Loucy (cell line): ENCODE measurements at regions not wholly inside any gene's neighbourhood (a gene's known extent, or its start where the extent isn't known, plus 50 kb on each side); places are given as distances from the start of the nearest gene placed in this dataset.

Source experiments
- H2AFZ ChIP-seq: fragments of 200-600 bp; sonication (generic); 2 replicates; pipeline ENCODE4 v1.6.0; 2016; ENCODE audit warnings: antibody characterized with exemption, mild to moderate bottlenecking, low read length, moderate library complexity
- H3F3A ChIP-seq: fragments of 200-600 bp; 2 replicates; pipeline ENCODE4 v1.6.0; 2016; ENCODE audit warnings: antibody characterized with exemption, low read depth, mild to moderate bottlenecking
- H3K27me3 ChIP-seq: fragments of 200-600 bp; sonication (generic); 2 replicates; pipeline ENCODE4 v1.6.1; 2014; ENCODE audit warnings: low read length, mild to moderate bottlenecking; ENCODE audit not compliant: insufficient read depth, poor library complexity, severe bottlenecking
- H3K36me3 ChIP-seq: fragments of 200-600 bp; sonication (generic); 2 replicates; pipeline ENCODE4 v1.6.1; 2016; ENCODE audit warnings: low read length; ENCODE audit not compliant: insufficient read depth
- H3K4me1 ChIP-seq: fragments of 200-600 bp; sonication (generic); 2 replicates; pipeline ENCODE4 v1.5.1; 2014; ENCODE audit warnings: low read length, mild to moderate bottlenecking; ENCODE audit not compliant: insufficient read depth, poor library complexity, severe bottlenecking
- H3K4me2 ChIP-seq: fragments of 200-600 bp; sonication (generic); 2 replicates; pipeline ENCODE4 v1.6.0; 2014; ENCODE audit warnings: antibody characterized with exemption, low read length, low read depth, mild to moderate bottlenecking; ENCODE audit not compliant: poor library complexity, severe bottlenecking
- H3K4me3 ChIP-seq: fragments of 200-600 bp; sonication (generic); 2 replicates; pipeline ENCODE4 v1.5.1; 2014; ENCODE audit warnings: low read length, mild to moderate bottlenecking, mixed read lengths; ENCODE audit not compliant: poor library complexity, severe bottlenecking
- H3K79me2 ChIP-seq: fragments of 200-600 bp; sonication (generic); 2 replicates; pipeline ENCODE4 v1.6.1; 2014; ENCODE audit warnings: low read length; ENCODE audit not compliant: insufficient read depth
- H3K9ac ChIP-seq: fragments of 200-600 bp; sonication (generic); 2 replicates; pipeline ENCODE4 v1.6.0; 2014; ENCODE audit warnings: mild to moderate bottlenecking, low read depth, low read length, moderate library complexity; ENCODE audit not compliant: poor library complexity, severe bottlenecking
- H3K9me2 ChIP-seq: fragments of 200-600 bp; sonication (generic); replicated peaks from 2 replicates; pipeline ENCODE4 v1.6.1; 2016; ENCODE audit warnings: low read depth, low read length, mixed read lengths
- H3K9me3 ChIP-seq: fragments of 200-600 bp; sonication (generic); 2 replicates; pipeline ENCODE4 v1.6.1; 2014; ENCODE audit warnings: mild to moderate bottlenecking, antibody characterized with exemption, low read length, low read depth; ENCODE audit not compliant: insufficient read depth
- H4K20me1 ChIP-seq: fragments of 200-600 bp; sonication (generic); 2 replicates; pipeline ENCODE4 v1.6.0; 2014; ENCODE audit warnings: antibody characterized with exemption, low read length, mild to moderate bottlenecking; ENCODE audit not compliant: insufficient read depth, poor library complexity, severe bottlenecking
- CTCF ChIP-seq: fragments of 200-600 bp; sonication (generic); conservative IDR thresholded peaks from 2 replicates; pipeline ENCODE4 v1.5.1; 2014; ENCODE audit warnings: mild to moderate bottlenecking, antibody characterized with exemption, low read length
- EZH2phosphoT487 ChIP-seq: fragments of 200-600 bp; IDR thresholded peaks from 2 replicates; pipeline ENCODE4 v1.6.1; 2018; ENCODE audit warnings: antibody characterized with exemption, mild to moderate bottlenecking, moderate library complexity, borderline replicate concordance

DNA sequence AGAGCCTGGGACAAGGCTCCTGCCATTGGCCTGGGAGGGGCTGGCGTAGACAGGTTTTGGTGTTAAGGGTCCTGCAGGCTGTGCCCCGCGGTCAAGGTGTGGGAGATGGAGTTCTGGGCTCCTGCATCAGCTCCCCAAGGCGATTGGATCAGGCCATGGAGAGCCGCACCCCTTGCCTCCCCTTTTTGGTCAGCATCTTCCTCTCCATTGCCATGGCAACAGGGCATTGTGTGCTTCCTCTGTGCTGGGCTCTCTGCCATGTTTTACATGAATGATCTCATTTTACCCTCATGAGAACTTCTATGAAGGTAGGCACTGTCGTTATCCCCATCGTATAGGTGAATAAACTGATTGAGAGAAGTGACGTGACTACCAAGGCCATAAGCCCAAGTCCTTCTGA lies 344.3 kb upstream of the CLINT1 start:
- no peak for TF ChIP-seq CTCF
- no peak for TF ChIP-seq EZH2phosphoT487
- H3K9me3 ChIP-seq = no peaks in the 10 kb centered on the region

GRCh38 chr5:158202801-158203200 lies 343.9 kb upstream of the CLINT1 start:
- H3K9me3 ChIP-seq = no peaks in the 10 kb centered on the region

More for the DNA sequence above, 344.3 kb upstream of the CLINT1 start:
- Histone ChIP-seq H3K4me3 (no peak overlapping the region), H3K36me3 (no peaks in the 10 kb centered on the region), H3K27me3 (no peaks in the 10 kb centered on the region), H3K9me2 (no peaks in the 10 kb centered on the region), H3K4me1 (no peaks in the 10 kb centered on the region), H3K4me2 (no peak overlapping the region), H3K79me2 (no peaks in the 10 kb centered on the region), H3K9ac (no peak overlapping the region), H2AFZ (no peak overlapping the region), H3F3A (no peaks in the 10 kb centered on the region), H4K20me1 (no peaks in the 10 kb centered on the region)

DNA sequence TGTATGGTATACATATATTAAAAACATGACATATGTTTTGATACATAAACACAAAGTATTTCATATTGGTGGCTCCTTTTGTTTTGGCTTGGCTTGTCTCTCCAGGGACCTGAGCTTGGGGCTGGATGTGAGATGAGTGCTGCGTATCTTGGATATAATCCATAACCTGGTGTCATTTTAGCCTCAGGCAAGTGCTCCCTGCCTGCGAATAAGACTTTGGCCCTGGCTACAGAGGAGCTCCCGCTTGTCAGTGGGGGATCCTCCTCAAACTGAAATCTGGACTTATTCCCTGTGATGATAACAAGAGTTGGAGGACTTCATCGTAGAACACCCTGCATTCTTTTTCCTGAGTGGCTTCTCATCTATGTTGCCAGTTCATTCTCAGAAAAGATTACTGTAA lies 341.7 kb upstream of the CLINT1 start:
- no peak overlapping the region for H3K4me3 ChIP-seq
- H3K9me2 ChIP-seq = no peaks in the 10 kb centered on the region
- H3K27me3 ChIP-seq = no peaks in the 10 kb centered on the region
- no peak overlapping the region for H3K4me2 ChIP-seq
- no peaks in the 10 kb centered on the region for H3K36me3 ChIP-seq
- H2AFZ ChIP-seq = no peak overlapping the region
- H4K20me1 ChIP-seq = no peaks in the 10 kb centered on the region
- no peaks in the 10 kb centered on the region for H3K9me3 ChIP-seq
- no peaks in the 10 kb centered on the region for H3K4me1 ChIP-seq
- H3K9ac ChIP-seq = no peak overlapping the region
- no peak for TF ChIP-seq EZH2phosphoT487
- TF ChIP-seq CTCF = no peak
- H3K79me2 ChIP-seq = no peaks in the 10 kb centered on the region
- no peaks in the 10 kb centered on the region for H3F3A ChIP-seq

More at GRCh38 chr5:158202801-158203200, 343.9 kb upstream of the CLINT1 start:
- Histone ChIP-seq H3K27me3 (no peaks in the 10 kb centered on the region), H2AFZ (no peak overlapping the region), H3K36me3 (no peaks in the 10 kb centered on the region), H3F3A (no peaks in the 10 kb centered on the region), H4K20me1 (no peaks in the 10 kb centered on the region), H3K4me2 (no peak overlapping the region), H3K79me2 (no peaks in the 10 kb centered on the region), H3K9ac (no peak overlapping the region), H3K4me1 (no peaks in the 10 kb centered on the region), H3K9me2 (no peaks in the 10 kb centered on the region), H3K4me3 (no peak overlapping the region)
- TF ChIP-seq CTCF (no peak), EZH2phosphoT487 (no peak)
